HG03575 (cell line): ENCODE measurements at regions not wholly inside any gene's neighbourhood (a gene's known extent, or its start where the extent isn't known, plus 50 kb on each side); places are given as distances from the start of the nearest gene placed in this dataset.

Source experiments
- ATAC-seq: cut with Tn5 transposase; IDR thresholded peaks from one replicate; pipeline ENCODE4 v1.9.1; 2021; ENCODE audit not compliant: unreplicated experiment, insufficient number of reproducible peaks, low FRiP score; ENCODE audit errors: extremely low read depth

DNA sequence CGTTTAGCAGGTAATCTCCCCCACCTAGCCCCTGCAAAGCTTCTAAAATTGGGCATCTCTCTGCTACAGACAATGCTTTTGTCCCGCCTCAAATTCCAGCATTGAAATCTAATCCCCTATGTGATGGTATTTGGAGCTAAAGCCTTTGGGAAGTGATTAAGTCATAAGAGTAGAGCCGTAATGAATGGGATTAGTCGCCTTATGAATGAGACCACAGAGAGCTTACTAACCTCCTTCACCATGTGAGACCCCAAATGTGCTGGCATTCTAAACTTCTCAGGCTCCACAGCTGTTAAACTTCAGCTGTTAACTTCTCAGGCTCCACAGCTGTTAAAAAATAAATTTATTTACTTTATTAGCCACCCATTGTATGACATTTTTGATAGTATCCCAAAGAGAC is 374.2 kb upstream of the BCHE start:
- no peak for ATAC-seq

DNA sequence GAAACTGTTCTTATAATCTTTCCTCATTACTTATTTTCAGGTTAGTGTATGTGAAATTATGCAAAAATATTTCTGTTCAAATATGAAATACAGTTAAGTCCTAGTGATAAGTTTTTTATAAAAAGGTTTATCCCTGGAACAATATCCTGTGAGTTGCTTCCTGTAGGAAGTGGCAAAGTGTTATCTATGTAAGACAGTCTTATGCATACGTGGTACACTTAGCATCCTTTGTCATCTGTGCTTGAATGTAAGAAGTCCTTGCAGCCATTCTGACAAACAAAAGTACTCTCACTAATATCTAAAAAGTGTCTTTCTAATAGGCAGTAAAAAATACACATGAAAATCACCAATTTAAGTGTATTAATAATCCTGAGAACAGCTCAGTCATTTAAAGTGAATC is 372.5 kb upstream of the BCHE start:
- no peak for ATAC-seq

GRCh38 chr3:166205158-166205557 is 367.9 kb upstream of the BCHE start:
- no peak for ATAC-seq

DNA sequence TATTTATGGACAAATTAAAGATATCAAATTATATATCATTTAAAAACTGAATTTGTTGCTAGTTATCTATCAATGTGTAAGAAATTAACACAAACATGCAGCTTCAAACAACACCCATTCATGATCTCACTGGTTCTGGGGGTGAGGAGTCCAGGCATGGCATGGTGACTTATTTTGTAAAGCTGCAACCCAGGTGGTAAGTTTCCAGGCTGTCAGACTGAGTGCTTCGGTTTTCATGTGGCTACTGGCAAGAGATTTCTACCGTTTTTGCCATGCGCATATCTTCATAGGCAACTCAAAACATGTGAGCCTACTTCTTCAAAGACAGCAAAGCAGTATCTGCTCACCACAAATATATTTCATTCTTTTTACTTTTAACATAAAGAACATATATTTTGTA is 364.3 kb upstream of the BCHE start:
- no peak for ATAC-seq

GRCh38 chr3:166199491-166199890 is 362.3 kb upstream of the BCHE start:
- no peak for ATAC-seq

DNA sequence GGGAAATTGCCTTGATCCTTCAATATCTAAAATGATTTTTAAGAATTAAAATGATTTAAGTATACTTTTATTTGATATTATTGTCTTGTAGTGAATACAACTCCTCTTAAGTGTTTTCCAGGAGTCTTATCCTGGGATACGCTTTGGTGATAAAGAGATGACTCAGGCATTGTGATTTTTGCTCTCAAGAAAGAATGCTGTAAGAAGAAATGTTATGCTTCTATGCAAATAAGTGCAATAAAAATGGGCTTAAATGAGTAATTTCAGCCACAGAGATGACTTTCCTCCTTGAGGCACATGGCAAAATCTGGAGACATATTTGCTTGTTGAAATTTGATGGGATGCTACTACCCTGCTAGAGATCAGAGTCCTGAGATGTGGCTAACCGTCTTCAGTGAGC is 358.6 kb upstream of the BCHE start:
- no peak for ATAC-seq

DNA sequence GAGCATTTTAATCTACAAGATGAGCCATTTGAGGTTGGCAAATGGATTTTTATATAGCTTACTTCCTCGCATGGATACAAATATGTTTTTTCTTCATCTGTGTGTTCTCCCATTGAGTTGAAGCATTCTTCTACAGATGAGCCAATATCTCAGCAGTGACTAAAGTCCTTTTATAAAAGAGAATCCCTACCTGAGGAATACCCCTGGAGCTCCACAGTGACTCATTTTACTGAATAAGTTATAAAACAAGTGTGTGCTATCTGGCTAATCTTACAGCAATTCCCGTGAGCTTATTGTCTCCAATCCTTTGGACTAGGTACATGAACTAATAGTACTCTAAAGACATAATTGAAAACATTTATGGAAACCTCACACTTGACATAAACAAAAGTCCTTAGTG is 354.2 kb upstream of the BCHE start:
- ATAC-seq = no peak

DNA sequence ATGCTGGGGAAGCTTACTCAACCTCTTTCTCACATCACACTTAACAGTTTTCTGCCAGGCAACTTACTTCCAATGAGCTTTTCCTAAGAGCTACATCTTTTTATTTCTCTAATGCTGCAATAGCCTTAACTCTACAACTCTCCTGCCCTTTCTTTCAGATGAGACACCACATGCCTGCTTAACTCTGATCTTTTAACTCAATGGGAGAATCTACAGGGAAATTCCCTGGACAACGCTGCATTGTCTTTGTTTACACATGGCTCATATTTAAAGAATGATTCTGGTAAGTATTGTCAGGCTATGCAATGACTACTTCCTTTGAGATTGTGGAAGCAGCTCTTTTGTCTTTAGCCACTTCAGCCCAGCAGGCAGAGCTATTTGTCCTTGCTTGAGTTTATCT is 353.1 kb upstream of the BCHE start:
- no peak for ATAC-seq

- no peak for ATAC-seq
Measured at GRCh38 chr3:166187237-166187636, 350.0 kb upstream of the BCHE start.

GRCh38 chr3:166186003-166186402 is 348.8 kb upstream of the BCHE start:
- ATAC-seq = no peak

- no peak for ATAC-seq
Measured at GRCh38 chr3:166177130-166177529, 339.9 kb upstream of the BCHE start.

GRCh38 chr3:166171695-166172094 is 334.5 kb upstream of the BCHE start:
- no peak for ATAC-seq

GRCh38 chr3:166169681-166170080 is 332.5 kb upstream of the BCHE start:
- no peak for ATAC-seq

- no peak for ATAC-seq
Measured at GRCh38 chr3:166127969-166128368, 290.7 kb upstream of the BCHE start.

DNA sequence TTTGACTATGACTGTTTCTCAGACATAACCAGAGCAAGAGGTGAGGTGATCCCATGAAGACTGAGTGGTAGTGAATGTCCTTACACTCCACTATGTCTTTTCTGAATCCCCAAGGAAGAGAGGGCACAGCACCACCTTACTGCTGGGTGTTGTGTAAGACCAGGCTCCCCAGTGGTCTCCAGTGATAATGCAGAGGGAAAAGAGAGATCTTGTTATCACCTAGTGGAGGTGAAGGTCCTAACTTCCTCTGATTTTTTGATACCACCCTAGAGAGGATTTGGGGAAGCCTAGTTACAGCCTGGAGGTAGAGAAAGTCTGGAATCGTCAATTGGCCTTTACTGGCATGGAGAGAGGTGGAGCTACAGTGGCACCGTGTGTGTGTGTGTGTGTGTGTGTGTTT is 288.0 kb upstream of the BCHE start:
- no peak for ATAC-seq

DNA sequence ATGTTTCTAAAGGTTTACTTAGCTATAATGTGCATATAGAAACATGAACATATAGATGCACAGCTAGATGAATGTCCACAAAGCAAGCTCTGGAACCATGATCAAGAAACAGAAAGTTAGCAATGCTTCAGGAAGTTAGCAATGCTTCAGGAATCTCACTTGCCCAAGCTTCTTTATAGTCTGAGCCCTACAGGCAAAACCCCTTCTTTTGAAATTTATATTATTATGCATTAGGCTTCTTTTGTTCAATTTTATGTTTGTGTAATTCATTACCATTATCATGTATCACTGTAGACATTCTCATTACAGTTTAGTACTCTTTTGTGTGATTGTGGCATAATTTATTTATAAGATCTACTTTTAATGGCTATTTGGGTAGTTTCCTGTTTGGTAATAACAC is 286.4 kb upstream of the BCHE start:
- no peak for ATAC-seq

DNA sequence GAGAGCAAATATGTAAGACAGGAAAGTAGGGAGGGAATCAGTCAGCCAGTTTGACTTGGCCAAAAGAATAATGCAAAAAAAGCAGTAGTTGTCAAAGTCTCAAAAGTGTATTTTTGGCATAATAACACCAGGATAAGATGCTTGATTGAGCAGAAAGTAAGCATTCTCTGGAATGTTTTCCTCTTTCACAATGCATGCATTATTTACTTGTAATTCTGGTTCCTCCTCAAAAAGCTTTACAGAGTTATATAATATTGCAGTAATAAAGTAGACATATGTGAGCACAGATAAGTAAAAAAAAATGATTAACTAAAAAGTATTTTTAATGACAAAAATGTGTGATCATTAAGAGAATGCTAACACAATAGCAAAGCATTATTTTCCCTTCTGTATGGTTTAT is 285.9 kb upstream of the BCHE start:
- no peak for ATAC-seq

- ATAC-seq = no peak
Measured at GRCh38 chr3:166118049-166118448, 280.8 kb upstream of the BCHE start.

GRCh38 chr3:166114448-166114847 is 277.2 kb upstream of the BCHE start:
- ATAC-seq = no peak

DNA sequence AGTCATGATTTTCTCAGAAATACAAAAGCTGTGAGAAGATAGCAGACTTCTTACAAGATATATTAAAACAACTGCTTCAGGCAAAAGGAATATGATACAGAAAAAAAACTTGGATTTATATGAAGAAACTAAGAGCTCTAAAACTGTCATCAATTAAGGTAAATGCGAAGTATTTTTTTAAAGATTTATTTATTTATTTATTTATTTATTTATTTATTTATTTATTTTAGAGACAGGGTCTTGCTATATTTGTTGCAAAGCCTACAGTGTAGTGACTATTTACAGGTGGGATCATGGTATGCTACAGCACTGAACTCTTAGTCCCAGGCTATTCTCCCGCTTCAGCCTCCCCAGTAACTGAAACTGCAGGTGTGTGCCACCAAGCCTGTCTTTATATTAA is 274.3 kb upstream of the BCHE start:
- no peak for ATAC-seq

DNA sequence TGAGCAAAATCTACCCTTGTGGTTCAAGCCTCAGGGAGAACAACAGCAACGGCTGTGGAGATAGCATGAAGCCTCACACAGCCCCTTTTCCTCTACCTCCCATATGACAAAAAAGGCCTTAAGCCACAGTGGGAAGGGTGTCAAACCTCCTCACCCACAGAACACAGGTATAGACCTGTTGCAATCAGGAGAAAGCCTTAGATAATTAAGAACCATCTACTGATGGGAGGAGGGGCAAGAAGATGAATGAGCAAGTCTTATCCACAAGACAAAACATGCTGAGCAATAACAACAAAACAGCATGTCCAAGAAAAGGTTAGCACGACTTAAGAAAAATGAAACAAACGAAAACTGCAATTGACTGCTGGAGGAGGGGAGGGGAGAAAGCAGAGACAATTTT is 272.9 kb upstream of the BCHE start:
- no peak for ATAC-seq

- no peak for ATAC-seq
Measured at GRCh38 chr3:166104938-166105337, 267.7 kb upstream of the BCHE start.
